ENCODE measurements at regions not wholly inside any gene's neighbourhood (a gene's known extent, or its start where the extent isn't known, plus 50 kb on each side); places are given as distances from the start of the nearest gene placed in this dataset.

DNA sequence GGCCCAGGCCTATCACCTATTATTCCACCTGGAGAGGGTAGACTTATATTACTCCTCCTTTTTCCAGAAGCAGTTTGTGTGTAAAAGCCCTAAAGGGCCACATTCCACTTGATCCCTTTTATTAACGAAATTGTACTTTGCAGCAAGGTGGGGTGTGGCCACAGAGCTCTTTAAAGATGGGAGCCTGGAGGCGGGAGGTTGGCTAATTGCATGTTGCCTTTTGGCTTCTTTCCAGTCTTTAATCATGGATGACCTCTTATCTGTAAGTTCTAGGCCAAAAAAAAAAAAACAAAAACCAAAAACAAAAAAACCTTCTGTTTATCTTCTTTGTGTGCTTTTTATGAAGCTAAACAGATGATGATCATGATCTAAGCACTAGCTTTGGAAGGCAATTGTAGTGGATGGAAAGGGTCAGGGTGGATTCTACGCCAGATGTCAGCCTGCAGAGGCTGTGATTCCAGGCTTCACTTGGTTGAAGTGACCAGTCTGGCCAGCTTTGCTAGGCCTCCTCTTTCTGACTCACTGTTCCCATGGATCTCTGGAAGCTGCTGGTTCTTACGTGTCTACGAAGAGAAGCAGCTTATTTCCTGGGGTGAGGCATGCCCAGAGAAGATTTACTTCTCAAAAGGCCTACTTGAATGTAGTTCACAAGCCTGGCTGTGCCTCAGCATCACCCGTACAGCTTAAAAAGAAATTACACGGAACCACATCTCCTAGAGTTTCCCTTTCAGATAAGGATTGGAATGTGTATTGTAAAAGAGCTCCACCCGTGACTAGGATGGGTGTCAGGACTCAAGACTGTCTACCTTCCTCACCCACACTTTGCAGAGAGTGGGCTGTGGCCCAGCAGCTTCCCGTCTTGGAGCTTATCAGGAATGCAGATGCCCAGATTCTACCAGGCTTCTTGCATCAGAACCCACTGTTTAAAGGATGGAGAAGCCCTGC, 330.9 kb upstream of the C2CD4B start:
- Histone ChIP-seq H3K9ac (ENCODE audit: low read length) (no peak overlapping the region), H3K79me2 (replicated peaks; ENCODE audit: insufficient read depth, low read length) (no peaks in the 10 kb centered on the region), H3K9me2 (ENCODE audit: insufficient read depth, low read length) (no peaks in the 10 kb centered on the region), H3K9me3 (ENCODE audit: low read length) (no peaks in the 10 kb centered on the region), H2AFZ (ENCODE audit: low read depth, low read length) (no peak overlapping the region), H3F3A (ENCODE audit: insufficient read depth, low read length, poor library complexity, severe bottlenecking) (no peaks in the 10 kb centered on the region), H3K27ac (ENCODE audit: low read length) (no peak overlapping the region), H3K4me3 (ENCODE audit: low read length) (no peak overlapping the region), H3K4me2 (ENCODE audit: low read length) (no peak overlapping the region), H3K27me3 (ENCODE audit: insufficient read depth, low read depth, low read length) (no peaks in the 10 kb centered on the region), H3K36me3 (ENCODE audit: insufficient read depth, low read length) (no peaks in the 10 kb centered on the region), H4K20me1 (ENCODE audit: insufficient read depth) (no peaks in the 10 kb centered on the region)
- TF ChIP-seq SMC3 (conservative IDR thresholded peaks at IDR 0.05; ENCODE audit: poor library complexity): no peak
- no peak for TF ChIP-seq RAD21 (conservative IDR thresholded peaks at IDR 0.05)
- TF ChIP-seq, protein P1, sequence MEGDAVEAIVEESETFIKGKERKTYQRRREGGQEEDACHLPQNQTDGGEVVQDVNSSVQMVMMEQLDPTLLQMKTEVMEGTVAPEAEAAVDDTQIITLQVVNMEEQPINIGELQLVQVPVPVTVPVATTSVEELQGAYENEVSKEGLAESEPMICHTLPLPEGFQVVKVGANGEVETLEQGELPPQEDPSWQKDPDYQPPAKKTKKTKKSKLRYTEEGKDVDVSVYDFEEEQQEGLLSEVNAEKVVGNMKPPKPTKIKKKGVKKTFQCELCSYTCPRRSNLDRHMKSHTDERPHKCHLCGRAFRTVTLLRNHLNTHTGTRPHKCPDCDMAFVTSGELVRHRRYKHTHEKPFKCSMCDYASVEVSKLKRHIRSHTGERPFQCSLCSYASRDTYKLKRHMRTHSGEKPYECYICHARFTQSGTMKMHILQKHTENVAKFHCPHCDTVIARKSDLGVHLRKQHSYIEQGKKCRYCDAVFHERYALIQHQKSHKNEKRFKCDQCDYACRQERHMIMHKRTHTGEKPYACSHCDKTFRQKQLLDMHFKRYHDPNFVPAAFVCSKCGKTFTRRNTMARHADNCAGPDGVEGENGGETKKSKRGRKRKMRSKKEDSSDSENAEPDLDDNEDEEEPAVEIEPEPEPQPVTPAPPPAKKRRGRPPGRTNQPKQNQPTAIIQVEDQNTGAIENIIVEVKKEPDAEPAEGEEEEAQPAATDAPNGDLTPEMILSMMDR (IDR thresholded peaks at IDR 0.05; ENCODE audit: poor library complexity, severe bottlenecking): no peak
- TF ChIP-seq TAF1 (IDR thresholded peaks at IDR 0.05; ENCODE audit: low read depth): no peak
- no peak for TF ChIP-seq EZH2 (IDR thresholded peaks at IDR 0.05; ENCODE audit: borderline replicate concordance, insufficient read depth, low read length, poor library complexity, severe bottlenecking)
- TF ChIP-seq EP300 (conservative IDR thresholded peaks at IDR 0.05; ENCODE audit: poor library complexity, severe bottlenecking): no peak
- no peak for TF ChIP-seq MXI1 (conservative IDR thresholded peaks at IDR 0.05; ENCODE audit: poor library complexity, severe bottlenecking)
- TF ChIP-seq POLR2AphosphoS5 (IDR thresholded peaks at IDR 0.05): no peak
- TF ChIP-seq, protein P2, sequence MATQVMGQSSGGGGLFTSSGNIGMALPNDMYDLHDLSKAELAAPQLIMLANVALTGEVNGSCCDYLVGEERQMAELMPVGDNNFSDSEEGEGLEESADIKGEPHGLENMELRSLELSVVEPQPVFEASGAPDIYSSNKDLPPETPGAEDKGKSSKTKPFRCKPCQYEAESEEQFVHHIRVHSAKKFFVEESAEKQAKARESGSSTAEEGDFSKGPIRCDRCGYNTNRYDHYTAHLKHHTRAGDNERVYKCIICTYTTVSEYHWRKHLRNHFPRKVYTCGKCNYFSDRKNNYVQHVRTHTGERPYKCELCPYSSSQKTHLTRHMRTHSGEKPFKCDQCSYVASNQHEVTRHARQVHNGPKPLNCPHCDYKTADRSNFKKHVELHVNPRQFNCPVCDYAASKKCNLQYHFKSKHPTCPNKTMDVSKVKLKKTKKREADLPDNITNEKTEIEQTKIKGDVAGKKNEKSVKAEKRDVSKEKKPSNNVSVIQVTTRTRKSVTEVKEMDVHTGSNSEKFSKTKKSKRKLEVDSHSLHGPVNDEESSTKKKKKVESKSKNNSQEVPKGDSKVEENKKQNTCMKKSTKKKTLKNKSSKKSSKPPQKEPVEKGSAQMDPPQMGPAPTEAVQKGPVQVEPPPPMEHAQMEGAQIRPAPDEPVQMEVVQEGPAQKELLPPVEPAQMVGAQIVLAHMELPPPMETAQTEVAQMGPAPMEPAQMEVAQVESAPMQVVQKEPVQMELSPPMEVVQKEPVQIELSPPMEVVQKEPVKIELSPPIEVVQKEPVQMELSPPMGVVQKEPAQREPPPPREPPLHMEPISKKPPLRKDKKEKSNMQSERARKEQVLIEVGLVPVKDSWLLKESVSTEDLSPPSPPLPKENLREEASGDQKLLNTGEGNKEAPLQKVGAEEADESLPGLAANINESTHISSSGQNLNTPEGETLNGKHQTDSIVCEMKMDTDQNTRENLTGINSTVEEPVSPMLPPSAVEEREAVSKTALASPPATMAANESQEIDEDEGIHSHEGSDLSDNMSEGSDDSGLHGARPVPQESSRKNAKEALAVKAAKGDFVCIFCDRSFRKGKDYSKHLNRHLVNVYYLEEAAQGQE (IDR thresholded peaks at IDR 0.05; ENCODE audit: borderline replicate concordance): no peak

DNA sequence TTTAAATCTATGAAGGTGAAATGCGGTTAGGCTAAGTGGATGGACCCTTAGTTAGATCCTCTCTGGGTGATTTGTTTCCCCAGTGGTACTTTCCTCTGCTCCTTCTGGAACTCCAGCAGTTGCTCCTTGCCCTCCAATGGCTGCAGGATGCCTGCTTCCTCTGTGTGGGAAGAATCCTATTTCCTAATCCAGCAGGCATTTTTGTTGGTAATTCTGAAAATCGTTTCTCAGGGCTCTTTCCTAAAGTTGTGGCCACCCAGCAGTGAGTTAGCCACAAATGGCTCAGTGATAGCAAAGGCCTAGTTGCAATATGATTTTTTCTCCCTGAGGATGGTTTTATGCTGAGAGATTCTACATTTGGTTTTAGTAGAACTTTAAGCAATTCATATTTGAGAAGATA, 332.3 kb upstream of the C2CD4B start:
- no peak overlapping the region for H3K9ac ChIP-seq (ENCODE audit: low read length)
- H3F3A ChIP-seq (ENCODE audit: insufficient read depth, low read length, poor library complexity, severe bottlenecking): no peaks in the 10 kb centered on the region
- no peaks in the 10 kb centered on the region for H3K9me3 ChIP-seq (ENCODE audit: low read length)
- no peaks in the 10 kb centered on the region for H3K9me2 ChIP-seq (ENCODE audit: insufficient read depth, low read length)
- no peaks in the 10 kb centered on the region for H3K27me3 ChIP-seq (ENCODE audit: insufficient read depth, low read depth, low read length)
- H3K79me2 ChIP-seq (replicated peaks; ENCODE audit: insufficient read depth, low read length): no peaks in the 10 kb centered on the region
- no peak overlapping the region for H3K27ac ChIP-seq (ENCODE audit: low read length)
- no peak overlapping the region for H2AFZ ChIP-seq (ENCODE audit: low read depth, low read length)
- H4K20me1 ChIP-seq (ENCODE audit: insufficient read depth): no peaks in the 10 kb centered on the region
- TF ChIP-seq POLR2AphosphoS5 (IDR thresholded peaks at IDR 0.05): no peak
- TF ChIP-seq, protein P1 (IDR thresholded peaks at IDR 0.05; ENCODE audit: poor library complexity, severe bottlenecking): no peak
- TF ChIP-seq RAD21 (conservative IDR thresholded peaks at IDR 0.05): no peak
- TF ChIP-seq, protein P2 (IDR thresholded peaks at IDR 0.05; ENCODE audit: borderline replicate concordance): no peak
- TF ChIP-seq EZH2 (IDR thresholded peaks at IDR 0.05; ENCODE audit: borderline replicate concordance, insufficient read depth, low read length, poor library complexity, severe bottlenecking): no peak
- TF ChIP-seq TAF1 (IDR thresholded peaks at IDR 0.05; ENCODE audit: low read depth): no peak
- no peak for TF ChIP-seq EP300 (conservative IDR thresholded peaks at IDR 0.05; ENCODE audit: poor library complexity, severe bottlenecking)
- no peak for TF ChIP-seq MXI1 (conservative IDR thresholded peaks at IDR 0.05; ENCODE audit: poor library complexity, severe bottlenecking)
- no peak for TF ChIP-seq SMC3 (conservative IDR thresholded peaks at IDR 0.05; ENCODE audit: poor library complexity)
- H3K4me2 ChIP-seq (ENCODE audit: low read length): no peak overlapping the region
- no peak overlapping the region for H3K4me3 ChIP-seq (ENCODE audit: low read length)
- H3K36me3 ChIP-seq (ENCODE audit: insufficient read depth, low read length): no peaks in the 10 kb centered on the region
